HG03575 (cell line): ENCODE measurements at regions not wholly inside any gene's neighbourhood (a gene's known extent, or its start where the extent isn't known, plus 50 kb on each side); places are given as distances from the start of the nearest gene placed in this dataset.

ENCODE experiments used
- ATAC-seq: cut with Tn5 transposase; IDR thresholded peaks from one replicate; pipeline ENCODE4 v1.9.1; 2021; ENCODE audit not compliant: unreplicated experiment, insufficient number of reproducible peaks, low FRiP score; ENCODE audit errors: extremely low read depth

DNA sequence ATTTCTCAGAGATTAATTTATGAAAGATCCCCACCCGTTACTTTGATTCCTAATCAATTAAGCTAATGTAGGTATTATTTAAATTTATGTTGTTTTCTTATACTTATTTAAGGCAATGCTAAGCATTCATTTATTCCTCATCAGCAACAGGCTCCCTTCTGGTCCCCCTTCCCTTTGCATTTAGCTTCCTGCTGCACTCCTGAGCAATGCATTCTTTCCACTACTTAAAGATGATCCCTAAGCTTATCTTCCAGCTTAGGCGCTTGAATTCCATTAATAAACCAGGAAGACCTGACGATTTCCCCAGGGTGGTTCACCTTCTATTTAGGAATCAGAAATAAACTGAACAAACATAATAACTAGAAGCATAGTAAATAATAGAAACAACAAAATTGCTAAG is 1003.1 kb downstream of the FSTL5 start:
- ATAC-seq, result no peak

DNA sequence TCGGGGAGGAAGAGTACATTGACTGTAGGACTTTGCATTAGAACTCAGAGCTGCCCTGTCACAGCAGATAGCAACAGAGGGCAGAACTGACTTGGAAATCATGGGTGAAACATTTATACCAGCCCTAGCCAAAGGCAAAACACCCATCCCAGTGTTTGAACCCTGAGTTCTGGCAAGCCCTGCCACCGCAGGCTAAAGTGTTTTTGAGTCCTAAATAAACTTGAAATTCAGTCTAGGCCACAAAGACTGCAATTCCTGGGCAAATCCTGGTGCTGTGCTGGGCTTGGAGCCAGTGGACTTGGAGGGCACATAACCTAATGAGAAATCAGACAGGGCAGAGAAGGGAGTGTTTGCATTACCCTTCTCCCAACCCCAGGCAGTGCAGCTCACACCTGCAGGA is 1015.7 kb downstream of the FSTL5 start:
- no peak for ATAC-seq

DNA sequence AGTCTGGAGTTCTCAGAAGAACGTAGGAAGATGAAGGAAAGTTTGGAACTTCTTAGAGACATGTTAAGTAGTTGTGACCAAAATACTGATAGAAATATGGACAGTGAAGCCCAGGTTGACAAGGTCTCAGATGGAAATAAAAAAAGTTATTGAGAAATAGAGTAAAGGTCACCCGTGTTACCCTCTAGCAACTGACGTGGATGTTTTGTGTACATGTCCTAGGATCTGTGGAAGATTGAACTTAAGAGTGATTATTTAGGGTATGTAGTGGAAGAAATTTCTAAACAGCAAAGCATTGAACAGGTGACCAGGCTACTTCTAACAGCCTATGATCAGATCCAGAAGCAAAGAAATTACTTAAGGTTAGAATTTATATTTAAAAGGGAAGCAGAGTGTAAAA is 1020.4 kb downstream of the FSTL5 start:
- no peak for ATAC-seq

DNA sequence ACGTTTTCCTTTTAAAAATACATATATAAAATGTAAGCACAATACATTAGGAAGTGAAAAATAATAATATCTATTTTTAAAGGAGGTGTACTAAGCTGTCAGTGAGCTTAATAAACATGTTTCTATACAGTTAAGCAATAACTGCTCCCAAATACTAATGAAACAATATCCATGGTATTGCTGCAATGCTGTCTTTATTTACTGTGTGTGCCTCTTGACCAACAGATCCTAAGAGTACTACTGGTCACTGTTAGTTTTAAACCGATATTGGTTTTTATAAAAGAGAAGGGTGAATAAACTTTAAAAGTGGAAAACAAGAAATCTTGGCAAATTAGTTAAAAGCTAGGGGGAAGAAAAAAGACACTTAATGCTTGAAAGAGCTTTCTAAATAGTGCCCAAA is 1029.0 kb downstream of the FSTL5 start:
- no peak for ATAC-seq

DNA sequence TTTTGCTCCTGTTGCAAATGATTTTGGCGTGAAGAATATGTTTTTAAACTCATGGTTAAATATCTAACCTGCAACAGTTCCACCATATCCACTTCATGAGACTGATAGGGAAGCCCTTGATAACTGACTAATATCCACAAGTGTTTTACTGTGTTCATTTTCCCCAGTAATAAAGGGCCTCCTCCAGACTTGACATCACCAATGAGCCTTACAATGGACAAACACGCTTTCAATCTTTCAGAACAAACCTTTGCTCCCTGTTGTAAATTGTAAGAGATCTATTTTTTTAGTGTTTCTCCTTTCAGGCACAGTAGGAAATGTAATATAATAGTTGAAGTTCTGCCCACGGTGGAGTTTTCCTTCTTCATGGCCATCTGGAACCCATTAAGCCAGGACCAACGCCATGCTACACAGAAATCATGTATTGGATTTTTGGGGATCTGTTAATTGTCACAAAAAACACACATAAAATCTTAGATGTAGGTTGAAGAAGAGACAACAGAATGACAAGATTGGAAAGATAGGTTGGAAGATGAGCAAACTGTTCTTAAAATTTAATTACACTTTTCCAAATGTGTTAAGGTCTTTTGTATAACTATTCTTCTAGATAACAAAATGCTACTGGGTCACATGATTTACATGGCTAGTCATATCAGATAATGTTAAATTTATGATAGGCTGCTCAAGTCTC is 1030.1 kb downstream of the FSTL5 start:
- no peak for ATAC-seq

DNA sequence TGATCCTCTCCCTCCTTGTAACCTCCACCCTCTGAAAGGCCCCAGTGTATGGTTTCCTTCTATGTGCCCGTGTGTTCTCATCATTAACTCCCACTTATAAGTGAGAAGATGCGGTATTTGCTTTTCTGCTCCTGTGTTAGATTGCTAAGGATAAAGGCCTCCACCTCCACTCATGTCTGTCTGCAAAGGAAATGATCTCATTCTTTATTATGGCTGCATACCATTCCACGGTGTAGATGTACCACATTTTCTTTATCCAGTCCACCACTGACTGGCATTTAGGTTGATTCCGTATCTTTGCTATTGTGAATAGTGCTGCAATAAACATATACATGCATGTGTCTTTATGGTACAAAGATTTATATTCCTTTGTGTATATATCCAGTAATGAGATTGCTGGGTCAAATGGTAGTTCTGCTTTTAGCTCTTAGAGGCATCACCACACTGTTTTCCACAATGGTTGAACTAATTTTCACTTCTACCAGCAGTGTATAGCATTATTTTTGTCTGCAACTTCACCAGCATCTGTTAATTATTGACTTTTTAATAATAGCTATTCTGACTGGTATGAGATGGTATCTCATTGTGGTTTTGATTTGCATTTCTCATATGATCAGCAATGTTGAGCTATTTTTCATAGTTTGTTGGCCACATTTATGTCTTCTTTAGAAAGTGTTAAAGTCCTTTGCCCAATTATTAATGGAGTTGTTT is 1030.9 kb downstream of the FSTL5 start:
- ATAC-seq, result peak; percentile 85

DNA sequence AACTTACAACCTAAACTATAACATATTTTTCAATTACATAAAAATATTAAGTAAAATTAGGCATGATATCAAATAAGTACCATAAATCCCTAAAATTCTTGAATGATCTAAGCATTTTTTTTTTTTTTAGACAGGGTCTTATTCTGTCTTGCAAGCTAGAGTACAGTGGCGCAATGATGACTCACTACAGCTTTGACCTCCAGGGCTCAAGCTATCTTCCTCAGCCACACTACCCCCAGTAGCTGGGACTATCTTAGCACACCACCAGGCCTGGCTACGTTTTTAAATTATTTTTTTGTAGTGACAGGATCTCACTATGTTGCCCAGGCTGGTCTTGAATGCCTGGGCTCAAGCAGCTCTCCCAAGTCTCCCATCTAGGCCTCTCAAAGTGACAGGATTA is 1042.3 kb downstream of the FSTL5 start:
- ATAC-seq, result no peak

DNA sequence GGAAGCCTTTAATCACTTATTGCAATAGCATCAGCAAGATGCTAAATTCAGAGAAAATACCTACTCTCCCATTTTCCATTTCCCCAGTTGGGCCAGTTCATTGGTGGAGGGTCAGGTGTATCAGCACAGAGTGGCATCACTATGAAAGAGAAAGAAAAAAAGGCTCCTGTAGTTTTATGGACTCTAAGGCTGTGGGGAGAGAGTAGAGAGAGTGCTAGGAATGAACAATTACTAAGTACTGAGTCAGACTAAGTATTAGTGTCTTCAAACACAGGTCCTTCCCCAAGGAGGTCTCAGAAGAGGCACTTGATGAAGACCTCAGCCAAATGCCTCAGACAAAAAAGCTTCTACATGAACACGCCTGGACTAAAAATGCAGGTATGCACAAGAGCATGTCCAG is 1061.9 kb downstream of the FSTL5 start:
- ATAC-seq, result no peak

DNA sequence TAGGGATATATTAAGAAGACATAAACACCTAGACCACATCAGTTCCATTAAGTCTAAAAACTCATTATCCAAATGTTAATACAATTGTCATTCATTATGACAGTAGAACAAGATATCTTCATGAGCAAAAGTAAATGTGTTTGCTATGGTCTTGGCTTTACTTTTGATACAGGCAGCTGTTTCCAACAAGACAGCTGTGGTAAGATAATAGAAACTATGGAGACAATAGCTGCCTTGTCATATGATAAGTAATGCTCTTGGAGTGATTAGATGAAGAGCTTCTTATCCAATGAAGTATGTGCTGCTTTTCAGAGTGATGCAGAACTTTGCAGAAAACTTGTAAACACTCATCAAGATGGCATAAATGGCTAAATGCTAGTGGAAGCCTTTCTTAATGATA is 1066.0 kb downstream of the FSTL5 start:
- no peak for ATAC-seq

DNA sequence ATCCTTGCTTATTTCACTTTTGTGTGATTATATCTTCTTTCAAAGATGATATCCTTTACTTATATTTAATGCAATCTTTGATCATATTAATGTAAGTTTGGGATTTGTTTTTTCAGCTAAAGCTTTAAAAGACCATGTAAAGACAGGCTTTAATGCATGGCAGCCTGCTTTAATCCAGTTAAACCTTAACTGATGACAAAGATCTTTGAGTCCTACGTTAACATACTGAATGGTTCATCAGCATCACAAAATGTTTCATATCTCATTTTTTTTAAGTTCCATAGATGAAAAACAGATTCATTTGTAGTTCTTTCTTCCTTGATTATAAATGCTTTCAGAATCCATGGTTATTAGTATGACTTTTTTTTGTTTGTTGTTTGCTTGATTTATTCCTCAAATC is 1102.8 kb downstream of the FSTL5 start:
- no peak for ATAC-seq
